H1 (cell line): ENCODE measurements at regions not wholly inside any gene's neighbourhood (a gene's known extent, or its start where the extent isn't known, plus 50 kb on each side); places are given as distances from the start of the nearest gene placed in this dataset.

ENCODE experiments used
- CTCF ChIP-seq, 3 experiments: IDR thresholded peaks; 1 replicate in 2 of 3; 2 replicates in 1 of 3; pipeline versions ENCODE4 v1.5.1 to v1.6.1; 2011; ENCODE audit warnings: low read length in 3 of 3, mild to moderate bottlenecking in 3 of 3, inconsistent platforms in 2 of 3, low read depth in 1 of 3, moderate library complexity in 1 of 3; ENCODE audit not compliant: insufficient read depth in 1 of 3; ENCODE audit errors: control extremely low read depth in 1 of 3

- TF ChIP-seq CTCF (IDR thresholded peaks at IDR 0.05; ENCODE audit: control extremely low read depth in 1 of 3, insufficient read depth in 1 of 3, low read depth in 1 of 3, low read length in 3 of 3): no peak
Observed at GRCh38 chr4:156636381-156636780, 335.2 kb downstream of the PDGFC start (continued).
